Loucy (cell line): ENCODE measurements at regions not wholly inside any gene's neighbourhood (a gene's known extent, or its start where the extent isn't known, plus 50 kb on each side); places are given as distances from the start of the nearest gene placed in this dataset.

Experiments
- H2AFZ ChIP-seq: fragments of 200-600 bp; sonication (generic); 2 replicates; pipeline ENCODE4 v1.6.0; 2016; ENCODE audit warnings: antibody characterized with exemption, mild to moderate bottlenecking, low read length, moderate library complexity
- H3F3A ChIP-seq: fragments of 200-600 bp; 2 replicates; pipeline ENCODE4 v1.6.0; 2016; ENCODE audit warnings: antibody characterized with exemption, low read depth, mild to moderate bottlenecking
- H3K27me3 ChIP-seq: fragments of 200-600 bp; sonication (generic); 2 replicates; pipeline ENCODE4 v1.6.1; 2014; ENCODE audit warnings: low read length, mild to moderate bottlenecking; ENCODE audit not compliant: insufficient read depth, poor library complexity, severe bottlenecking
- H3K36me3 ChIP-seq: fragments of 200-600 bp; sonication (generic); 2 replicates; pipeline ENCODE4 v1.6.1; 2016; ENCODE audit warnings: low read length; ENCODE audit not compliant: insufficient read depth
- H3K4me1 ChIP-seq: fragments of 200-600 bp; sonication (generic); 2 replicates; pipeline ENCODE4 v1.5.1; 2014; ENCODE audit warnings: low read length, mild to moderate bottlenecking; ENCODE audit not compliant: insufficient read depth, poor library complexity, severe bottlenecking
- H3K4me2 ChIP-seq: fragments of 200-600 bp; sonication (generic); 2 replicates; pipeline ENCODE4 v1.6.0; 2014; ENCODE audit warnings: antibody characterized with exemption, low read length, low read depth, mild to moderate bottlenecking; ENCODE audit not compliant: poor library complexity, severe bottlenecking
- H3K4me3 ChIP-seq: fragments of 200-600 bp; sonication (generic); 2 replicates; pipeline ENCODE4 v1.5.1; 2014; ENCODE audit warnings: low read length, mild to moderate bottlenecking, mixed read lengths; ENCODE audit not compliant: poor library complexity, severe bottlenecking
- H3K79me2 ChIP-seq: fragments of 200-600 bp; sonication (generic); 2 replicates; pipeline ENCODE4 v1.6.1; 2014; ENCODE audit warnings: low read length; ENCODE audit not compliant: insufficient read depth
- H3K9ac ChIP-seq: fragments of 200-600 bp; sonication (generic); 2 replicates; pipeline ENCODE4 v1.6.0; 2014; ENCODE audit warnings: mild to moderate bottlenecking, low read depth, low read length, moderate library complexity; ENCODE audit not compliant: poor library complexity, severe bottlenecking
- H3K9me2 ChIP-seq: fragments of 200-600 bp; sonication (generic); replicated peaks from 2 replicates; pipeline ENCODE4 v1.6.1; 2016; ENCODE audit warnings: low read depth, low read length, mixed read lengths
- H3K9me3 ChIP-seq: fragments of 200-600 bp; sonication (generic); 2 replicates; pipeline ENCODE4 v1.6.1; 2014; ENCODE audit warnings: mild to moderate bottlenecking, antibody characterized with exemption, low read length, low read depth; ENCODE audit not compliant: insufficient read depth
- H4K20me1 ChIP-seq: fragments of 200-600 bp; sonication (generic); 2 replicates; pipeline ENCODE4 v1.6.0; 2014; ENCODE audit warnings: antibody characterized with exemption, low read length, mild to moderate bottlenecking; ENCODE audit not compliant: insufficient read depth, poor library complexity, severe bottlenecking
- CTCF ChIP-seq: fragments of 200-600 bp; sonication (generic); conservative IDR thresholded peaks from 2 replicates; pipeline ENCODE4 v1.5.1; 2014; ENCODE audit warnings: mild to moderate bottlenecking, antibody characterized with exemption, low read length
- EZH2phosphoT487 ChIP-seq: fragments of 200-600 bp; IDR thresholded peaks from 2 replicates; pipeline ENCODE4 v1.6.1; 2018; ENCODE audit warnings: antibody characterized with exemption, mild to moderate bottlenecking, moderate library complexity, borderline replicate concordance

GRCh38 chr1:4430406-4431365 lies 223.7 kb upstream of the AJAP1 start:
- no peaks in the 10 kb centered on the region for H3K4me1 ChIP-seq
- no peaks in the 10 kb centered on the region for H3K27me3 ChIP-seq
- H3F3A ChIP-seq: no peaks in the 10 kb centered on the region
- H3K79me2 ChIP-seq: no peaks in the 10 kb centered on the region
- H2AFZ ChIP-seq: no peak overlapping the region
- H3K9me3 ChIP-seq: peaks cover 10% of the 10 kb centered on the region; the same call in 1 of the 2 replicates
- H3K9ac ChIP-seq: no peak overlapping the region
- H3K4me2 ChIP-seq: no peak overlapping the region
- H3K4me3 ChIP-seq: no peak overlapping the region
- no peaks in the 10 kb centered on the region for H3K36me3 ChIP-seq
- no peaks in the 10 kb centered on the region for H3K9me2 ChIP-seq
- TF ChIP-seq CTCF (no peak), EZH2phosphoT487 (no peak)
- no peaks in the 10 kb centered on the region for H4K20me1 ChIP-seq

GRCh38 chr1:4431491-4431890 lies 222.9 kb upstream of the AJAP1 start:
- no peak overlapping the region for H2AFZ ChIP-seq
- H3K9ac ChIP-seq: no peak overlapping the region
- no peaks in the 10 kb centered on the region for H3K36me3 ChIP-seq
- H3K4me2 ChIP-seq: no peak overlapping the region
- no peaks in the 10 kb centered on the region for H3K27me3 ChIP-seq
- TF ChIP-seq EZH2phosphoT487 (no peak), CTCF (no peak)
- no peaks in the 10 kb centered on the region for H4K20me1 ChIP-seq
- H3K4me1 ChIP-seq: no peaks in the 10 kb centered on the region
- H3K4me3 ChIP-seq: no peak overlapping the region
- H3F3A ChIP-seq: no peaks in the 10 kb centered on the region
- no peaks in the 10 kb centered on the region for H3K9me2 ChIP-seq
- H3K79me2 ChIP-seq: no peaks in the 10 kb centered on the region
- peaks cover 7% of the 10 kb centered on the region; the same call in 1 of the 2 replicates for H3K9me3 ChIP-seq

- Histone ChIP-seq H3K4me1 (no peaks in the 10 kb centered on the region), H3K4me3 (no peak overlapping the region), H3K36me3 (no peaks in the 10 kb centered on the region), H4K20me1 (no peaks in the 10 kb centered on the region), H3K9me2 (no peaks in the 10 kb centered on the region), H3K9ac (no peak overlapping the region), H3K79me2 (no peaks in the 10 kb centered on the region), H3K27me3 (no peaks in the 10 kb centered on the region), H2AFZ (no peak overlapping the region), H3K4me2 (no peak overlapping the region), H3F3A (no peaks in the 10 kb centered on the region), H3K9me3 (peaks cover 3% of the 10 kb centered on the region; the same call in 1 of the 2 replicates)
- no peak for TF ChIP-seq CTCF
- TF ChIP-seq EZH2phosphoT487: no peak
These were observed 221.3 kb upstream of the AJAP1 start for GRCh38 chr1:4433075-4433474.
